Ishikawa (cell line): ENCODE measurements at regions not wholly inside any gene's neighbourhood (a gene's known extent, or its start where the extent isn't known, plus 50 kb on each side); places are given as distances from the start of the nearest gene placed in this dataset.

Experiments used
- CEBPB ChIP-seq: IDR thresholded peaks from 2 replicates; pipeline ENCODE4 v1.6.1; 2012
- CREB1 ChIP-seq: IDR thresholded peaks from 2 replicates; pipeline ENCODE4 v1.6.1; 2012; ENCODE audit warnings: low read depth
- EGR1 ChIP-seq: IDR thresholded peaks from 2 replicates; pipeline ENCODE4 v1.6.1; 2012
- EP300 ChIP-seq: IDR thresholded peaks from 2 replicates; pipeline ENCODE4 v1.6.1; 2012; ENCODE audit warnings: borderline replicate concordance
- FOXM1 ChIP-seq: IDR thresholded peaks from 2 replicates; pipeline ENCODE4 v1.6.1; 2012; ENCODE audit warnings: low read depth, borderline replicate concordance
- NFIC ChIP-seq: IDR thresholded peaks from 2 replicates; pipeline ENCODE4 v1.6.1; 2012
- RAD21 ChIP-seq: IDR thresholded peaks from 2 replicates; pipeline ENCODE4 v1.6.1; 2012; ENCODE audit warnings: low read depth
- TAF1 ChIP-seq: IDR thresholded peaks from 2 replicates; pipeline ENCODE4 v1.6.1; 2012; ENCODE audit warnings: low read depth, mild to moderate bottlenecking
- TCF12 ChIP-seq: IDR thresholded peaks from 2 replicates; pipeline ENCODE4 v1.6.1; 2012; ENCODE audit warnings: low read depth
- TEAD4 ChIP-seq: IDR thresholded peaks from 2 replicates; pipeline ENCODE4 v1.6.1; 2012
- YY1 ChIP-seq: IDR thresholded peaks from 2 replicates; pipeline ENCODE4 v1.6.1; 2012; ENCODE audit warnings: low read depth
- ZBTB7A ChIP-seq: IDR thresholded peaks from 2 replicates; pipeline ENCODE4 v1.6.1; 2012; ENCODE audit warnings: low read depth
- TF ChIP-seq, protein P1 (sequence below): IDR thresholded peaks from 2 replicates; pipeline ENCODE4 v1.6.1; 2012
- TF ChIP-seq, protein P2 (sequence below): IDR thresholded peaks from 2 replicates; pipeline ENCODE4 v1.6.1; 2012; ENCODE audit warnings: low read depth, mild to moderate bottlenecking
- TF ChIP-seq, protein P3 (sequence below): IDR thresholded peaks from 2 replicates; pipeline ENCODE4 v1.6.1; 2012

DNA sequence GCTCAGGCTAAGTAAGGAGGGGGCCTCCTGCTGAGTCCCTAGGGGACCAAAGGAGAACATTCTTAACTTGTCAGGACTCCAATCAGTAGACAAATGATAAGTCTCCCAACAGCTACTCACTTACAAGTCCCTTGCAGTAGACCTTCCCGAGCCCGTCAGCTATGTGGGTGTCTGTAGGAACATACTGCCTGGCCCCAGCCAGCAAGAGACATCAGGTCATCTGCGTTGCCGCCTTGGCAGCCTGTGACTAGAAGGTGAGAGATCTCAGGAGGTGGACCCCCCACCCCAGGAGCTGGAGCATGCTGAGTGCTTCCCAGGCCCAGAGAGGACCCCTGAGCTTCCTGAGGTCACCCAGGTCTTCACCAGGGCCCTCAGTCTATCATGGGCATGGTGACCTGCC, 250.5 kb downstream of the C1orf94 start:
- TF ChIP-seq ZBTB7A: no peak
- TF ChIP-seq YY1: no peak
- TF ChIP-seq TCF12: no peak

DNA sequence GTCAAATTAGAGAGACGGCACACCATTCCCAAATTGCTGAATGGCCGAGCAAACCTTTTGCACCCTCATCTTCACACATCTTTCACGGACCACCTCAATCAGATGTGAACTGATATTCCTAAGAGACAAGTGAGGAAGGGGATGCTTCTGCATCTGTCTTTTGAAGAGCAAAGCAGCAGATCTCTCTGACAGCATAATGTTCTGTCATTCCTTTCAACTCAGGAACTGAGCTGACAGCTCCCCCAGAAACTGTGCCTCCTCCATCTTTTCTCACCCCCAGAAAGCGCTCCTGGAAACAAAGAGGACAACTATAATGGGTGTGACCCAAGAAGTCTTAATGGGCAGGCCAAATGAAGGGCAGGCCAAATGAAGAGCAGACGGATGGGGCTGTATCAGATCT, 256.4 kb downstream of the C1orf94 start:
- TF ChIP-seq YY1 (no peak), EGR1 (no peak), FOXM1 (no peak), TEAD4 (no peak), CREB1 (no peak), ZBTB7A (no peak)
- TF ChIP-seq, protein P1, sequence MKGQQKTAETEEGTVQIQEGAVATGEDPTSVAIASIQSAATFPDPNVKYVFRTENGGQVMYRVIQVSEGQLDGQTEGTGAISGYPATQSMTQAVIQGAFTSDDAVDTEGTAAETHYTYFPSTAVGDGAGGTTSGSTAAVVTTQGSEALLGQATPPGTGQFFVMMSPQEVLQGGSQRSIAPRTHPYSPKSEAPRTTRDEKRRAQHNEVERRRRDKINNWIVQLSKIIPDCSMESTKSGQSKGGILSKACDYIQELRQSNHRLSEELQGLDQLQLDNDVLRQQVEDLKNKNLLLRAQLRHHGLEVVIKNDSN: no peak

DNA sequence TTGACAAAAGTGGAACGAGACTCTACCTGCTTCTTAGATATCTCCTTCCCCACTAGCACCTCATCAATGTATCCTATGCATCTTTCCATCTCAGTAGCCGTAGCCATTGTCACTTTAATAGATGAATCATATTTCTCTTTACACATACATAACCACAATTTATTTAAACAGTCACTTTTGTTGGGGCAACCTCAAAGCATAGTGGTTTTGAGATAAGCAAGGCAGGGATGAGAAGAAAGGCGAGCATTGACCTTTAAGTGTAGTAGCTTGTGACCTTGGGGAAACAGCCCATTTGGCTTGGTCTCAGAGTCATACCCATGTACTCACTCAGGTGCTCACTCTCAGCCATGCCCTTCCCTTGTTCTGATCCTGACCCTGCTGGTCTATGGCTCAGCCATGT, 260.1 kb downstream of the C1orf94 start:
- TF ChIP-seq, protein P2, sequence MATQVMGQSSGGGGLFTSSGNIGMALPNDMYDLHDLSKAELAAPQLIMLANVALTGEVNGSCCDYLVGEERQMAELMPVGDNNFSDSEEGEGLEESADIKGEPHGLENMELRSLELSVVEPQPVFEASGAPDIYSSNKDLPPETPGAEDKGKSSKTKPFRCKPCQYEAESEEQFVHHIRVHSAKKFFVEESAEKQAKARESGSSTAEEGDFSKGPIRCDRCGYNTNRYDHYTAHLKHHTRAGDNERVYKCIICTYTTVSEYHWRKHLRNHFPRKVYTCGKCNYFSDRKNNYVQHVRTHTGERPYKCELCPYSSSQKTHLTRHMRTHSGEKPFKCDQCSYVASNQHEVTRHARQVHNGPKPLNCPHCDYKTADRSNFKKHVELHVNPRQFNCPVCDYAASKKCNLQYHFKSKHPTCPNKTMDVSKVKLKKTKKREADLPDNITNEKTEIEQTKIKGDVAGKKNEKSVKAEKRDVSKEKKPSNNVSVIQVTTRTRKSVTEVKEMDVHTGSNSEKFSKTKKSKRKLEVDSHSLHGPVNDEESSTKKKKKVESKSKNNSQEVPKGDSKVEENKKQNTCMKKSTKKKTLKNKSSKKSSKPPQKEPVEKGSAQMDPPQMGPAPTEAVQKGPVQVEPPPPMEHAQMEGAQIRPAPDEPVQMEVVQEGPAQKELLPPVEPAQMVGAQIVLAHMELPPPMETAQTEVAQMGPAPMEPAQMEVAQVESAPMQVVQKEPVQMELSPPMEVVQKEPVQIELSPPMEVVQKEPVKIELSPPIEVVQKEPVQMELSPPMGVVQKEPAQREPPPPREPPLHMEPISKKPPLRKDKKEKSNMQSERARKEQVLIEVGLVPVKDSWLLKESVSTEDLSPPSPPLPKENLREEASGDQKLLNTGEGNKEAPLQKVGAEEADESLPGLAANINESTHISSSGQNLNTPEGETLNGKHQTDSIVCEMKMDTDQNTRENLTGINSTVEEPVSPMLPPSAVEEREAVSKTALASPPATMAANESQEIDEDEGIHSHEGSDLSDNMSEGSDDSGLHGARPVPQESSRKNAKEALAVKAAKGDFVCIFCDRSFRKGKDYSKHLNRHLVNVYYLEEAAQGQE: no peak
- TF ChIP-seq TEAD4: no peak
- TF ChIP-seq CEBPB: no peak
- no peak for TF ChIP-seq CREB1
- TF ChIP-seq, protein P1: no peak
- no peak for TF ChIP-seq TAF1
- no peak for TF ChIP-seq RAD21
- no peak for TF ChIP-seq ZBTB7A
- TF ChIP-seq, protein P3, sequence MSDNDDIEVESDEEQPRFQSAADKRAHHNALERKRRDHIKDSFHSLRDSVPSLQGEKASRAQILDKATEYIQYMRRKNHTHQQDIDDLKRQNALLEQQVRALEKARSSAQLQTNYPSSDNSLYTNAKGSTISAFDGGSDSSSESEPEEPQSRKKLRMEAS: no peak
- TF ChIP-seq EGR1: no peak
- no peak for TF ChIP-seq EP300
- TF ChIP-seq YY1: no peak
- no peak for TF ChIP-seq FOXM1
- no peak for TF ChIP-seq NFIC
- no peak for TF ChIP-seq TCF12

DNA sequence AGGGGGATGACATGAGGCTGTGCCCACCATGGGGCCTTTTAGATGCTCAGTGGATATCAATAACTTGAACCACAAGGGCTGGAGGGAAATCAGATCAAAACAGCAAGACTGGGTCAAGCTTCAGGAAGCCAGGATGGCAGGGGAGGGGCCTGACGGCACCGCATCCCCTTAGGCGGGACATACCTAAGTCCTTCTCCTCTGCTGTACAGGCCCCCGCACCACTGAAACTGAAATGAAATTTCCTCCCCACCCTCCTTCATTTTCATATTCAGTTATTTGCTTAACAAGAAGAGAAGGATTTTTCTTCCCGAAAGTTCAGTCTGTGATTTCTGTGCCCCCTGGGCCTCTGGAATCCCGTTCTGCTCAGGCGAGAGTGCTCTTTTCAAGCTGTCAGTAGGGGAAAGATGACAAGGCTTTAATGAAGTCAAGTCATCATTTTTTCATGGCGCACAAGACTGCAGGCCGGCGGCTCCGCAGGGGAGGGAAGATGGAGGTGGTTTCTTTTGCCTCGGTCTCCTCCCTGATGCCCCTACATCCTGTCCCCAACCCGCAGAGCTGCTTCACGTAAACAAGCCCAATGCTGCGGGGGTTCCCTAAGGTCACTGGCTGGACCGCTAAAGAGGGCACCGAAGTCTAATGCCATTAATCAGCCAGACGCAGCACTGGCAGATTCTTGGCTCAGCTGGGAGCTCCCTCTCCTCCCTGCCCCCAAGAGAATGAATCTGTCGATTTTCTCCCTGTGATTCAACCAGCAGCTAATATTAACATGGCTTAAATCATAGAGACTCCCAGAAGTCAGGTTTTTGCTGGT, 264.8 kb downstream of the C1orf94 start:
- TF ChIP-seq FOXM1 (no peak), EP300 (no peak), CREB1 (no peak), RAD21 (no peak), CEBPB (no peak), YY1 (no peak), TAF1 (no peak), TEAD4 (no peak), NFIC (no peak), EGR1 (no peak)
- TF ChIP-seq, protein P3: no peak
- TF ChIP-seq, protein P2: no peak
- TF ChIP-seq, protein P1: no peak

DNA sequence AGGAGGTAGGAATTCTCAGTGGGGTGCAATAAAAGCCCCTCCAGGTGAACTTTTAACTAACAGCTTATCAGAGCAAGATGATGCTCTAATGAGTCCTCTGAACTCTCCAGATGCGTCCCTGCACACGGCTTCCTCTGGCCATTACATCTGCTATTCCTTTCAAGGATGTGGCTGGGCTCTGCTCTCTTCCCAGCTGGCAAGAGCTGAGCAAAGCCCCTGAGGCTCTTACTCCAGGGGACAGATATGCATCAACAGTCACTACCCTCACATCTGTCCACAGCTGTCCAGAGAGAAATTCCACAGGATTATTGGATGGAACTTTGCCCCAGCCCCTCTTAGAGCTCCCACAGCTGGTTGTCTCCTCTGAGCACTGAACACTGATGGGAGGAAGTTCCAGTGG, 267.8 kb downstream of the C1orf94 start:
- no peak for TF ChIP-seq EP300
- TF ChIP-seq, protein P1: no peak
- no peak for TF ChIP-seq YY1
- TF ChIP-seq TAF1: no peak
- TF ChIP-seq EGR1: no peak
- TF ChIP-seq TCF12: no peak
- no peak for TF ChIP-seq ZBTB7A
- TF ChIP-seq CREB1: no peak
- no peak for TF ChIP-seq CEBPB
- TF ChIP-seq TEAD4: no peak
- TF ChIP-seq, protein P2: no peak
- no peak for TF ChIP-seq RAD21
- no peak for TF ChIP-seq FOXM1
